Fibroblast of lung (primary cell): ENCODE measurements at regions not wholly inside any gene's neighbourhood (a gene's known extent, or its start where the extent isn't known, plus 50 kb on each side); places are given as distances from the start of the nearest gene placed in this dataset.

ENCODE experiments used
- DNase-seq, 2 donors: peaks; one replicate each; pipeline versions ENCODE4 v3.0.0 to v3.0.0-alpha.2; 2010; ENCODE audit warnings: low read depth in 2 of 2
- H2AFZ ChIP-seq: 2 replicates; pipeline ENCODE4 v1.5.1; 2012; ENCODE audit warnings: low read length, control low read depth, inconsistent platforms
- H3K27ac ChIP-seq: 2 replicates; pipeline ENCODE4 v1.5.1; 2011; ENCODE audit warnings: low read length, control low read depth; ENCODE audit not compliant: insufficient read depth
- H3K27me3 ChIP-seq: 2 replicates; pipeline ENCODE4 v1.5.1; 2011; ENCODE audit warnings: mild to moderate bottlenecking, low read length; ENCODE audit not compliant: control insufficient read depth, insufficient read depth
- H3K36me3 ChIP-seq: 2 replicates; pipeline ENCODE4 v1.5.1; 2011; ENCODE audit warnings: low read length; ENCODE audit not compliant: control insufficient read depth, insufficient read depth
- H3K4me1 ChIP-seq: 2 replicates; pipeline ENCODE4 v1.5.1; 2011; ENCODE audit warnings: low read length; ENCODE audit not compliant: control insufficient read depth, insufficient read depth; ENCODE audit errors: extremely low read depth
- H3K4me2 ChIP-seq: 2 replicates; pipeline ENCODE4 v1.5.1; 2011; ENCODE audit warnings: low read length, control low read depth; ENCODE audit not compliant: insufficient read depth; ENCODE audit errors: extremely low read depth
- H3K4me3 ChIP-seq, 4 experiments: fragments of 200-600 bp in 1 of 4; sonication (generic) in 1 of 4; replicated peaks in 1 of 4; 2 replicates each; pipeline ENCODE4 v1.5.1; 2011 to 2016; ENCODE audit warnings: low read length in 4 of 4, low read depth in 3 of 4, mild to moderate bottlenecking in 3 of 4, control low read depth in 2 of 4, inconsistent platforms in 1 of 4, mixed read lengths in 1 of 4; ENCODE audit not compliant: insufficient read depth in 1 of 4; ENCODE audit errors: control extremely low read depth in 1 of 4
- H3K79me2 ChIP-seq: 2 replicates; pipeline ENCODE4 v1.5.1; 2012; ENCODE audit warnings: mild to moderate bottlenecking, low read length, inconsistent platforms; ENCODE audit not compliant: control insufficient read depth, insufficient read depth
- H3K9ac ChIP-seq: 2 replicates; pipeline ENCODE4 v1.5.1; 2011; ENCODE audit warnings: mild to moderate bottlenecking, low read length, control low read depth; ENCODE audit not compliant: insufficient read depth
- H3K9me3 ChIP-seq: 2 replicates; pipeline ENCODE4 v1.5.1; 2012; ENCODE audit warnings: low read depth, low read length; ENCODE audit not compliant: control insufficient read depth, insufficient read depth
- H4K20me1 ChIP-seq: 2 replicates; pipeline ENCODE4 v1.5.1; 2011; ENCODE audit warnings: low read length; ENCODE audit not compliant: control insufficient read depth, insufficient read depth; ENCODE audit errors: extremely low read depth
- EZH2 ChIP-seq: IDR thresholded peaks from 2 replicates; pipeline ENCODE4 v1.5.1; 2012; ENCODE audit warnings: low read length, control low read depth, mild to moderate bottlenecking; ENCODE audit errors: missing control alignments
- TF ChIP-seq, protein P1 (sequence below), 2 donors: IDR thresholded peaks in 1 of 2; conservative IDR thresholded peaks in 1 of 2; 1 replicate in 1 of 2; 2 replicates in 1 of 2; pipeline ENCODE4 v1.5.1; 2011 to 2012; ENCODE audit warnings: low read length in 2 of 2, control low read depth in 1 of 2, inconsistent platforms in 1 of 2, low read depth in 1 of 2, mild to moderate bottlenecking in 1 of 2

DNA sequence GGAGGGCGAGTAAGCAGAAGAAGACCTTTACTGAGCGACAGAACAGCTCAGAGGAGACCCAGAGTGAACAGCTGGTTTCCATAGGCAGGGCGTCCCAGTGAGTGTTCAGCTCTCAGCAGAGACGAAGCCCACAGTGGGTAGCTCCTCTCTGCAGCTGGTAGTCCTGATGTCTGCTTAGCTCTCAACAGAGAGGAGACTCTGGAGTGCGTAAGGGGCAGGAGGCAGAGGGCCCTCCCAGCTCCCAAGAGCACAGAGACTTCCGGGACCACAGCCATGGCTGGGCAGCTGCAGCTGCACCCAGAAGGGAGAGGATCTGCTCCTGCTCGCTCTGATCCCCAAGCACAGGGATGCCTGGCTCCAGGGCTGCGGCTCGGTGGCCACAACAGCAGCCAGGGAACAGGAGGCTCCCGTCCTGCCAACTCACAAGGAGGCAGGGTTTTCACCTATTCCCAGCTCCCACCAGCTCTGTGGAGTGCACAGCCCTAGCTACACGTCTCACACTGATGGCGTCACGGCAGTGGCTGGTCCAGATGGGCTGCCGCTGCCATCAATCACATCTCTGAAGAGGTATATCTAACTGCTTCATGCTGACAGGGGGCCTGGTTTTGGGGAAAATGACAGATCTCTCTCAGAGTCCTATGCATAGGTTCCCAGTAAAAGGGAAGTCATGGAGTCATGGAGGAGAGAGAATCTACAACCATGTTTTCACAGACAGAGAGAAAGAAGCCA, 2660.1 kb upstream of the PCDH20 start:
- H3K9ac ChIP-seq: no peak overlapping the region
- H3K4me2 ChIP-seq: no peak overlapping the region
- DNase-seq: no peak
- no peaks in the 10 kb centered on the region for H3K79me2 ChIP-seq
- H4K20me1 ChIP-seq: no peaks in the 10 kb centered on the region
- H3K9me3 ChIP-seq: no peaks in the 10 kb centered on the region
- H3K4me3 ChIP-seq: no peak overlapping the region
- H3K36me3 ChIP-seq: no peaks in the 10 kb centered on the region
- TF ChIP-seq, protein P1, sequence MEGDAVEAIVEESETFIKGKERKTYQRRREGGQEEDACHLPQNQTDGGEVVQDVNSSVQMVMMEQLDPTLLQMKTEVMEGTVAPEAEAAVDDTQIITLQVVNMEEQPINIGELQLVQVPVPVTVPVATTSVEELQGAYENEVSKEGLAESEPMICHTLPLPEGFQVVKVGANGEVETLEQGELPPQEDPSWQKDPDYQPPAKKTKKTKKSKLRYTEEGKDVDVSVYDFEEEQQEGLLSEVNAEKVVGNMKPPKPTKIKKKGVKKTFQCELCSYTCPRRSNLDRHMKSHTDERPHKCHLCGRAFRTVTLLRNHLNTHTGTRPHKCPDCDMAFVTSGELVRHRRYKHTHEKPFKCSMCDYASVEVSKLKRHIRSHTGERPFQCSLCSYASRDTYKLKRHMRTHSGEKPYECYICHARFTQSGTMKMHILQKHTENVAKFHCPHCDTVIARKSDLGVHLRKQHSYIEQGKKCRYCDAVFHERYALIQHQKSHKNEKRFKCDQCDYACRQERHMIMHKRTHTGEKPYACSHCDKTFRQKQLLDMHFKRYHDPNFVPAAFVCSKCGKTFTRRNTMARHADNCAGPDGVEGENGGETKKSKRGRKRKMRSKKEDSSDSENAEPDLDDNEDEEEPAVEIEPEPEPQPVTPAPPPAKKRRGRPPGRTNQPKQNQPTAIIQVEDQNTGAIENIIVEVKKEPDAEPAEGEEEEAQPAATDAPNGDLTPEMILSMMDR (conservative IDR thresholded peaks at IDR 0.05 in 1 of 2, IDR thresholded peaks at IDR 0.05 in 1 of 2; ENCODE audit: low read depth in 1 of 2, low read length in 2 of 2): no peak
- TF ChIP-seq EZH2: no peak
- no peaks in the 10 kb centered on the region for H3K27me3 ChIP-seq
- H2AFZ ChIP-seq: no peak overlapping the region
- H3K4me1 ChIP-seq: no peaks in the 10 kb centered on the region
- no peak overlapping the region for H3K27ac ChIP-seq

DNA sequence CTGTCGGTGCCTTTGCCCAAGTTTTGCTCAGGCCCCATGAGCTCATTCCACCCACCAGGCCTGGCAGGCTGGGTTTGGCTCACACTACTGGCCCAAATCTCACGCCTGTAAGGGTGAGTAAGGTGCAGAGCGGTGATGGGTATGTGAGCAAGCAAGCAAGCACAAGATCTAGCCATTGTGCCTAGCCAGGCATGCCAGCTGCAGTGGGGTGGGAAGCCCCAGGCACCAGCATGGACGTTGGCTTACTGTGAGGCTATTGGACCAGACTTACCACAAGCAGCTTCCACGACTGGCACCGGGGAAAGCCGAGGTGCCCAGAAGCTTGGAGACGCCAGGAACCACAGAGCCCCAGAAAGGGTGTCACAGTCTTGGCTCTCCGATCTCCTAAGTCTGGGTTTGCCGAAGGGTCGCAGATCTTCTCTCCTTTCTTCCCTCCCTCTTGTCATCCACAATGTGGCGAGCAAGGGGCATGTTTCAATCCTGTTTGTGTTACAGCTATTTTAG, 2659.4 kb upstream of the PCDH20 start:
- Histone ChIP-seq H3K9ac (no peak overlapping the region), H3K27ac (no peak overlapping the region), H3K36me3 (no peaks in the 10 kb centered on the region), H2AFZ (no peak overlapping the region), H3K4me3 (no peak overlapping the region), H3K79me2 (no peaks in the 10 kb centered on the region), H3K9me3 (no peaks in the 10 kb centered on the region), H4K20me1 (no peaks in the 10 kb centered on the region), H3K4me1 (no peaks in the 10 kb centered on the region), H3K27me3 (no peaks in the 10 kb centered on the region), H3K4me2 (no peak overlapping the region)
- no peak for TF ChIP-seq EZH2
- TF ChIP-seq, protein P1 (conservative IDR thresholded peaks at IDR 0.05 in 1 of 2, IDR thresholded peaks at IDR 0.05 in 1 of 2; ENCODE audit: low read depth in 1 of 2, low read length in 2 of 2): no peak
- no peak for DNase-seq

DNA sequence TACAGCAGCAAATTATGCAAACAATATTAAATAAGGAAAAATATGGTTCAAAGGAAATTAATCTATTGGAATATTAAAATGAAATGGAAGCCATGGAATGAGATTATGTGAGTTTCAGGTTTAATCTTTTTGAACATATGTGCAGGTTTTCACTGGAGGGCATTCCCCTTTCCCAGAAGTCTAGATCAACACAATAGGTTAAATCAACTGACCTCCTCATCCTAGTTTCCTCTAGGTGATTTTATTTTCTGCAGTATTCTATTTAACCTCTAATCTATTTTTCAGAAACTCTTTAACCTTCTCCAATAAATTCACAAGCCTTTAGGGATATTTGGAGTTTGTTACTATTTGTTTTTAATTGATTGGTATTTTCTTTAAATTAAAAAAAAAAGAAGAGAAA, 2657.6 kb upstream of the PCDH20 start:
- no peak for DNase-seq
- H2AFZ ChIP-seq: no peak overlapping the region
- TF ChIP-seq, protein P1 (conservative IDR thresholded peaks at IDR 0.05 in 1 of 2, IDR thresholded peaks at IDR 0.05 in 1 of 2; ENCODE audit: low read depth in 1 of 2, low read length in 2 of 2): no peak
- TF ChIP-seq EZH2: no peak
- no peaks in the 10 kb centered on the region for H3K9me3 ChIP-seq
- no peak overlapping the region for H3K27ac ChIP-seq
- no peaks in the 10 kb centered on the region for H3K36me3 ChIP-seq
- H3K4me1 ChIP-seq: no peaks in the 10 kb centered on the region
- no peaks in the 10 kb centered on the region for H3K79me2 ChIP-seq
- no peak overlapping the region for H3K4me2 ChIP-seq
- no peaks in the 10 kb centered on the region for H3K27me3 ChIP-seq
- no peak overlapping the region for H3K9ac ChIP-seq
- H3K4me3 ChIP-seq: no peak overlapping the region
- no peaks in the 10 kb centered on the region for H4K20me1 ChIP-seq
